SH-SY5Y (cell line): ENCODE measurements at regions not wholly inside any gene's neighbourhood (a gene's known extent, or its start where the extent isn't known, plus 50 kb on each side); places are given as distances from the start of the nearest gene placed in this dataset.

Source experiments
- GATA2 ChIP-seq: IDR thresholded peaks from 2 replicates; pipeline ENCODE4 v1.6.1; 2011; ENCODE audit warnings: mild to moderate bottlenecking, low read depth, low read length
- GATA3 ChIP-seq: IDR thresholded peaks from 2 replicates; pipeline ENCODE4 v1.6.1; 2011; ENCODE audit warnings: low read depth, mild to moderate bottlenecking, low read length, moderate library complexity

DNA sequence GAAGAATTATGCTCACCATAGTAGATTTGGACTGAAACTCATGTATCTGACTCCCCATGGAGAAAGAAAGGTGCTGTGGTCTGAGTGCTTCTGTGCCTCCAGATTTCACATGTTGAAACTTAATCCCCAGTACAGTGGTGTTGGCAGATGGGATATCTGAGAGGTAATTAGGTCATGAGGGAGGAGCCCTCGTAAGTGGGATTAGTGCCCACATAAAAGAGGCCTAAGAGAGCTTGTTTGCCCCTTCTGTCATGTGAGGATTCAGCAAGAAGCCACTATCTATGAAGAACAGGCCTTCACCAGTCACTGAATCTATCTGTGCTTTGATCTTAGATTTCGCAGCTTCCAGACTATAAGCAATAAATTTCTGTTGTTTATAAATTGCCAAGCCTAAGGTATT is 150.1 kb downstream of the PLPP3 start:
- no peak for TF ChIP-seq GATA3
- TF ChIP-seq GATA2 = no peak

DNA sequence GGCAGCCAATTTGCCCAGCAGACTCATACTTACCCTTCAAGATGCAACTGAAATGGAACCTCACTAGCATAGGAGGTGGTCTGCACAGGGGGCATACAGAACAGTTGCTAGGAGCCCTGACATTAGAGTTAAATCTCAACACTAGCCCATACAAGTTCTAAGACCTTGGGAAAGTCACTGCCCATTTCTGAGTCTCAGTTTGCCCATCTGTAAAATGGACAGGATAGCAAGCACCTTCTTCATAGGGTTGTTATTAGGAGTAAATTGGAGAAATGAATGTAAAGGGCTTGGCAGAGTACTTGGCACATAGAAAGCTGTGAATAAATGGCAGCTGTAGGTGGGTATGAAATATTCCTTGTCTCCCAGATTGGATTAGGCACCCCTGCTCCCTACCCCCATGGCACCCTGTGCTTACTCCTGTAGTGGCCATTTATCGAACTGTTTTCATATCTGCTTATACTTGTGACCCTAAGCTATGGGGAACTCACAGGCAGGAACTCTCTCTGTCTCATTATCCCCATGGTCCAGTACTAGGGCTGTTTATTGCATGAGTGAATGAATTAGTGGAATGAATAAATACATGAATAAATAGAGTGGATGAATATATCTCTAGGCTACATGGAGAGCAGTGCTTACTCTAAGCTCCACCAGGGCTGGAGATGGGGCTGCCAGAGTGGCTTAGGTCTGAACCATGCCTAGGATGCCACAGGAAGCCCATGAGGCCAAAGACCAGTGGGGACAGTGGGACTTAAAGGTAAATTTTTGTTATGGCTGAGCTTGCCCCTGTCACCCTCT is 152.6 kb downstream of the PLPP3 start:
- TF ChIP-seq GATA3 (no peak), GATA2 (no peak)

DNA sequence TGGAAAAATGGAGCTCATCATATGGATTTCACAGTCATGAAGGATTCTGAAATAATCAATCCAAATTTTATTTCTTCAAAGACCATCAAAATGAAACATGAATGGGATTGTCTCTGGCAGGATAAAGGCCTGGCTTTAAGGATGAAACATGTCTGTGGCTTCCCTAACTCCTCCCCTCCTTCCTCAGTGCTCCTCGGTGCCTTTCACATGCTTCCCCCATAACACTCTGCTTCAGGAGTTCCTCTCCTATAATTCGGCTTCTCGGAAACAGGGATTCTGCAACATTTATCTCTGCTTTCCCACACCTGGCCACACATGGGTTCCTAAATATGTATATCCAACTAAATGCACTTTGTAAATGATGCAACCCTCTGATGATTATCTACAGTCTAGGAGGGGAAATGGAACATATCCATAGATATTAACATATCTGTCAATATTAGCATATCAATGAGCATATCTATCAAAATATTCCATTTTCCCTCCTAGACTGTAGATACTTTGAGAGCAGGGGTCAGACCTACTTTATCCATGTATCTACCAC is 153.8 kb downstream of the PLPP3 start:
- TF ChIP-seq GATA3 = no peak
- TF ChIP-seq GATA2 = no peak

DNA sequence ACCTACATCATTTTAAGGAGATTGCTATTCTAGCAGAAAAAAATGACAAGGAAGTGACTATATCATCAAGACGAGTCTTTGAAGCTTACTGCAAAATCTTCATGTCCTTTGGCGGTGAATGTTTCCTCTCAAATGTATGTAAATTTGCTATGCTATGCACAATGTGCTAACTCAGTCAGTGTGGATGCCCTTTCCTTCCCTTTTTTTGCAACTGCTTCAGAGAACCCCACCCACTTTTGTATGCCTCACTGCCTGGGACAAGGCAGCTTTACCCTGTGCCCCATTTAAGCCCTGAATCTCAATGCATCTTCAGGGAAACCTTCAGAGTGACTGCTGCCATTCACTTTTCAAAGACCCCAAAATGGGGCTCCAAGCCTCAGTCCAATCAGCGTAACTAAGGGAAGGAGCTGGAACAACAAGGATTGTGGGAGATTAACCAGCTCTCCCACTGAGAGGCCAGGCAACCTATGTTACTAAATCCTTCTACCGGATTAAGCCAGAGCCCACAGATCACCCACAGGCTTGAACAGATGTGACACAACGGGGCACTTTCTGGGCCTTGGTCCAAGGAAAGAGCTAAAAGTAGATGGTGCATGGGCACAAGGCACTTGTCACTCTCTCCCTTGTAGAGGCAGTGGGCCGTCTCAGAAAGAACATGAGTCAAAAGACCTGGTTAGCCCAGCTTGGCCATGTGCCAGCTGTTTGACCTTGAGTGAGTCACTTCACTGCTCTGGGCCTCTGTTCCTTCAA is 154.4 kb downstream of the PLPP3 start:
- TF ChIP-seq GATA2 (no peak), GATA3 (no peak)

DNA sequence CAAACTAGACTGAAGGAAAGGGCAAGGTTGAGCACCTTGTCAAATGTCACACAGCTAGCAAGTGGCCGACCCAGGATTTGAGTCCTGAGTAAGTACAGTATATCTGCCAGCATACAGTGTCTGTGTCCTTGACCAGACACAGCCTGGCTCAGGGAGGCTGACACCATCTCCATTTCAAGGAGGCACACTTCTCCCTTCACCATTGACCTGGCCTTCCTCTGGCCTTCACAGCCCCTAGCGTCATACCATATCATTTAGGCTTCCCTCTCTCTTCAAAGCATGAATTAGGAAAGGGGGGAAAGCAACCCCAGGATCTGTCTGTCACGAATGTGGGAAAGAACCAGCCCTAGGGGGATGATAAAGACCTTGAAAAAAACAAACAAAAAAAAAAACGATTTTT is 155.6 kb downstream of the PLPP3 start:
- TF ChIP-seq GATA3 = no peak
- no peak for TF ChIP-seq GATA2

DNA sequence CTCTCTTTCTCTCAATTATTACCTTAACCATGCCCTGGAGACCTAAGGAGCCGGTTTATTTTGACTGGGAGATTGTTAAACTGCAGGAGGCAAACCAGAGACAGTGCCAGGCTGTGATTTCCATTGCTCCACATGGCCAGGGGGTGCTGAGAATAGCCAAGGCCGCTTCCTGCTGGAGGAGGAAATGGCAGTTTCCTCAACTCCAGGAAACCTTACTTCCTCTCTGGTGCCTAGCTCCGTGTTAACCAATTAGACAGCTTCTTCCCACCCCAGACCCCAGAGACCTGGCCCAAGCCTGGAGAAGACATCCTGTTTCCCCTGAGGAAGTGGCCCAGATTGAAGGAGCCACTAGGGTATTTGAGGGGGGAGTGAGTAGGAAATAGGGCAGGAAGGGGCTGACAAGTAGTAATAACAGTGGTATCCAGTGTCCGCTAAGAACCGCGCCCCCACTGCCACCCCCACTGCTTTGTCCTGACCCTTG is 161.2 kb downstream of the PLPP3 start:
- TF ChIP-seq GATA2 (no peak), GATA3 (no peak)

DNA sequence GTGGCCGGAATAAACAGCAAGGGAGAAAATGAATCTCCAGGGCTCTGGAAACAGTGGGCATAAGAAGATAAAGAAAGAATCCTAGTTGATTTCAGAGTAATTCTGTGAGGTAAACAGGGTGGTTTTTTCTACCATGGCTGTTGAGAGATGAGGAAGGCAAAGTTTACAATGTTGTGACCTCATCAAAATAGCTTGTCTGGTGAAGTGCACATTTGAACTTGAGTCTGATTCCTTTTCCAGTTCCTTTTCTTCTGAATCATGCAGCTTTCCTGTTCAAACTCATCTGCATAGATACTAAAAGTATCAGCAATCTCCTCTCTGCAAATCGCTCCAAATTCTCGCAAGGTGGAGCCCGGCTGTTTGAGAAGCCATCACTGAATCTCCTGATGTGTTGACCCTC is 161.7 kb downstream of the PLPP3 start:
- TF ChIP-seq GATA3 = no peak
- TF ChIP-seq GATA2 = no peak

DNA sequence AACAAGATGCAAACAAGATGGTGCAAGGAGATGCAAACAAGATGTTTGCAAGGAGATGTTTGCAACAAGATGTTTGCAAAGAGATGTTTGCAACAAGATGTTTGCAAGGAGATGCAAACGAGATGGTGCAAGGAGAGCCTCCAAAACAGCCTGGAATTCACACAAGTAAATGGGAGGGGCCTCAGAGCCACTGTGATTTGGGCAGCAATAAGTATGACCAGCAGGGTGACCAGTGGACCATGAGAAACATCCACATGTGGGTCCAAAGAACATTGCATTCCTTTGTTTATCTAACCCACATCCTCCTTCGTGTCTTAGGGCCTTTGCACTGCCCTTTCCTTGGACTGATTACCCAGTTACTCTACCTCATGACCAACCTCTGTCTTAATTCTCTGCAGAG is 162.9 kb downstream of the PLPP3 start:
- no peak for TF ChIP-seq GATA3
- no peak for TF ChIP-seq GATA2

DNA sequence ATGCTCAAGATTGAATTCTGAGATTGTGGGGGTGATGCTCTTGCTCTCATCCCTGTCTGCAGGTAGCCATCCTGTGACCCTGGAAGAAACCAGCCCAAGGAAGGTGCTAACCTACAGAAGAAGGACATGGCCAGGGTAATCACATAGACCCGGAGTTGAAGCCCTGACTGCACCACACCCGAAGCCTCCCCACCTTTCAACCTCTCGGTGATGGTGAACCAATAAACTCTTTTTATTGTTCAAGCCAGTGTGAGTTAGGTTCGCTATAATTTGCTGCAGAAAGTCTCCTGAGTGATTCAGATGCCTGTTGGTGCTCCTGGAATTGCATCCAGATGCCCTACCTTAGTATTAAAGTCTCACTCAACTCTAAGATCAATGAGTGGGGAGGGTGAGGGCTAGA is 163.6 kb downstream of the PLPP3 start:
- TF ChIP-seq GATA3 (no peak), GATA2 (no peak)

DNA sequence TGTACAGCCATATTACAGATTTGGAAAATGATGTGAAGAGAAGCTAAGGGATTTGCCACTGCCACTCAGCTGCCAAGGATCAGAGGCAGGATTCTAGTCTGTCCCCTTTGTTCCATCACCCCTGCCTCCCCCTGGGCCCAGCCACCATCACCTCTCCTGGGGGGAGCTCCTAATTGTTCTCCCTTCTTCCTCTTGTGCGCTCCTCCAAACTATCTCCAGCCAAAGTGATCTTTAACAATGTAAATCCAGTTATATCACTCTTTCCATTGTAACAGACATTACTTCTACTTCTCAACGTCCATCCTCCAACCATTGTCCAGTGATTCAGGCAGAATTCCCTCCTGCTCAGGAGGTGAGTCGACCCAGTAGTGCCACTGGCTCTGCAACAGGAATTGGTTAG is 164.1 kb downstream of the PLPP3 start:
- TF ChIP-seq GATA2 (no peak), GATA3 (no peak)

DNA sequence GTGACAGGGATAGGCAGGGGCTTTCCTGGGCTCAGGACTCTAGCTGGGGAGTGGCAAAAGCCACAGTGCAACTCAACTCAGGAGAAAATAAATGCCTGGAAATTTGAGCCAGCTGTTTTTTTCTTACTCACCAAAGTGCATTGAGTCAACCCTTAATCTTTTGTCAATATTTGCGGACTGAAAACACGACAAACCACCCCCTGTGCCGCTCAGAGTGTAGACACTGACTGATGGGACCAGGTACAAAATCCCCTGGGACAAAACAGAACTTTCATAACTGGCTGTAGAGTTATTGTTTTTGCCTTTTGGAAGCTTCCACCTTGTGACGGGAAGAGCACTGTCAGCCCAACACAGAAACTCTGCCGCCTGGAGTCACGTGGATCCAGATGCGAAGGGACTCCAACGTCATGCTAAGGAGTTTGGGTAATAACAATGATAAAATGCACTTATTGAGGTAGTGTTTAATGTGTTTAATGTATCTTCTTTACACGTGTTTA is 164.6 kb downstream of the PLPP3 start:
- TF ChIP-seq GATA3 (no peak), GATA2 (no peak)

DNA sequence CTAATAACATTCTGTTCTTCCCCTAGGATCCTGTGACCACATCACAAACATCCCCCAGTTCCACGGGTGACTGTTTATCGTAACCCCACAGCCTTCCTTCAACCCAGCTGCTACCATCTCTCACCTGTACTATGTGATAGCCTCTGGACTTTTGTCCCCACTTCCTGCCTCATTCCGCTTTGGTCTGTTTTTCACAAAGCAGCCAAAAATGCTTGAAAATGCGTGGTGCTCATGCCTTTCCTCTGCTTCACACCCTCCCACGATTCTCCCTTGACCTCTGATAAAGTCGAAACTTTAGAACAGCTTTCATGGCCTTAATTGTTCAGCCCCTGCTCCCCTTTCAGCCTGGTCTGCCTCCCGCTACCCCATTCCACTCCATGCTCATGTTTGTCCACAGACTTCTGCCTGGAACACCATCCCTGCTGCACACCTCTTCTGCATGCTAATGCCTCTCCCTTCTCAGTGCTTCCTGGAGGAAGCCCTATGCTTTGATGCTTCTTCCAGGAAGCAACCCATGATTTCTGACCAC is 165.6 kb downstream of the PLPP3 start:
- no peak for TF ChIP-seq GATA3
- no peak for TF ChIP-seq GATA2

DNA sequence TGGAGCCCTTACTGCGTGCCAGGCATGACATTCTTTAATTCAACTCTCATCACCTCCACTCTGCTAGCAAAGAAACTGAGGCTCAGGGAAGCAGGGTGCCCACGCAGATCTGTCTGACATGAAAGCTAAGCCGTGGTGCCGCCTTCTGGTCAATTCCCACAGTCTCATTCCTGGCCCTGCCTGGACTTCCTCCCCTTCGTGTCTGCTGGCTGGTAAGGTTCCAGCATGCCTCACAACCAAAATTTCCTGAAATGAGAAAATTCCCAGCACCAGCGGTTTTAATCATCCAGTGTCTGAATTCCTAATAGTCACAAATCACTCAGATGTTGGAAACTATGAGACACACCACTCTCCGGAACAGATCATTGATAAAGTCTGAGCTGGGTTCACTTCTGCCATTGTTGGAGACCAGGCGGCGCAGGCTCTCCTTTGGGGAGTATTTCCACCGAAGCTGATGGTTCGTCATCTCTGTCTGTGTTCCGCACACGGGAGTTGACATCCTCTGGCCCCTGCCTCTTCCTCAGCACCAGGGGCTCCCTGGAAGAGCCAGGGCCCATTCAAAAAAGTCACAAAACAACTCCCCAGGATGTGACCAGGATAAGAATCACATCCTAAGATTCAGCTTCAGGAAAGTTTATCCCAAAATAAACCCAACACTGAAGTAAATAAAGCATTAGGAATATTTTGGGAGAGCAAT is 167.7 kb downstream of the PLPP3 start:
- TF ChIP-seq GATA3 = no peak
- TF ChIP-seq GATA2 = no peak

DNA sequence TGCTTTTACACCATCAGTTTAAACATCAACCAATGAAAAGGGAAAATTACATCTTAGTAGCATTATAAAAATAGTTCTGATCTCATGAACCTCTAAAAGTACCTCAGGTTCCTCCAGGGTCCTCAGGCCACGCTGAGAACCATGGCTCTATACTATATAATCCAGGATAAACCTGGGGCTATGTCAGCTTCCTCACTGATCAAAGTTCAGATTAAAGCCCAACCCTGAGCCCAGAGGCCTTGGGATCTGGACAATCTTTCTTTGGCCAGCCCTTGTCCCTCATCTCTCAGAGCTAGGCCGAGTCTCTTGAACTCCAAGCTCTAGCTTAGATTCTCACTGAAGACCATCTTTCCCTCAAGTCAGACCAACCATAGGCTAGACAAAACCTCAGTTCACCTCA is 168.3 kb downstream of the PLPP3 start:
- no peak for TF ChIP-seq GATA2
- TF ChIP-seq GATA3 = no peak

DNA sequence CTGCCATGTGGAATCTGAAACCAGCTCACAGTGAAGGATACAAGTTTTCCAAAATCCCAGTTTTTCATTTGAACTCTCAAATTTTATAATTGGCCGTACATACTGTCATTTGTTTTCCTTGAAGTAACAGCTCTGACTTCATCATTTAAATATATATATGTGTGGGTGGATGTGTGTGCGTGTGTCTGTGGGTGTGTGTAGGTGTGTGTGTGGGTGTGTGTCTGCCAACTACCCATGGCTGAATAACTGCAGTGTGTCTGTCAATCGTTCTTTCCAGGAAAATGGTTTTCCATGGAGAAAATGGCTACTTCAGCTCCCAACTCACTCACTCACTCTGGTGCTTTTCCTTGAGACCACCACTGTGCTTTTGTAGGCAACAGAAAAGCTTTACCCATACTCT is 169.0 kb downstream of the PLPP3 start:
- no peak for TF ChIP-seq GATA3
- no peak for TF ChIP-seq GATA2
